ENCODE measurements at regions not wholly inside any gene's neighbourhood (a gene's known extent, or its start where the extent isn't known, plus 50 kb on each side); places are given as distances from the start of the nearest gene placed in this dataset.
A peak's percentile ranks its signal among the peaks of the same experiment; 100 is the strongest.

GRCh38 chr14:31937730-31938346, 139.3 kb upstream of the ARHGAP5 start:
- intact Hi-C loops (cut with micrococcal nuclease; ENCODE audit: unreplicated experiment) = loop anchor here (2.0 to 10.0 kb wide), 3 partner anchors 31 to 444 kb away; no protein-coding TSS in a partner anchor
- TF ChIP-seq, protein P1, sequence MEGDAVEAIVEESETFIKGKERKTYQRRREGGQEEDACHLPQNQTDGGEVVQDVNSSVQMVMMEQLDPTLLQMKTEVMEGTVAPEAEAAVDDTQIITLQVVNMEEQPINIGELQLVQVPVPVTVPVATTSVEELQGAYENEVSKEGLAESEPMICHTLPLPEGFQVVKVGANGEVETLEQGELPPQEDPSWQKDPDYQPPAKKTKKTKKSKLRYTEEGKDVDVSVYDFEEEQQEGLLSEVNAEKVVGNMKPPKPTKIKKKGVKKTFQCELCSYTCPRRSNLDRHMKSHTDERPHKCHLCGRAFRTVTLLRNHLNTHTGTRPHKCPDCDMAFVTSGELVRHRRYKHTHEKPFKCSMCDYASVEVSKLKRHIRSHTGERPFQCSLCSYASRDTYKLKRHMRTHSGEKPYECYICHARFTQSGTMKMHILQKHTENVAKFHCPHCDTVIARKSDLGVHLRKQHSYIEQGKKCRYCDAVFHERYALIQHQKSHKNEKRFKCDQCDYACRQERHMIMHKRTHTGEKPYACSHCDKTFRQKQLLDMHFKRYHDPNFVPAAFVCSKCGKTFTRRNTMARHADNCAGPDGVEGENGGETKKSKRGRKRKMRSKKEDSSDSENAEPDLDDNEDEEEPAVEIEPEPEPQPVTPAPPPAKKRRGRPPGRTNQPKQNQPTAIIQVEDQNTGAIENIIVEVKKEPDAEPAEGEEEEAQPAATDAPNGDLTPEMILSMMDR (IDR thresholded peaks at IDR 0.05; ENCODE audit: insufficient read depth in 1 of 2, low read depth in 1 of 2, low read length in 1 of 2, severe bottlenecking in 1 of 2, unreplicated experiment in 1 of 2) = no peak
- Mint-ChIP-seq H3K9me3 (ENCODE audit: unreplicated experiment) (no peaks in the 10 kb centered on the region), H3K4me3 (ENCODE audit: unreplicated experiment) (no peak overlapping the region), H3K36me3 (ENCODE audit: insufficient read depth, unreplicated experiment) (no peaks in the 10 kb centered on the region), H3K27me3 (ENCODE audit: insufficient read depth, unreplicated experiment) (no peaks in the 10 kb centered on the region), H3K4me1 (ENCODE audit: low read depth, unreplicated experiment) (peaks cover 42% of the 10 kb centered on the region), H3K27ac (ENCODE audit: unreplicated experiment) (peak overlapping the region; percentile 84)
- no peaks in the 10 kb centered on the region for H3K27me3 ChIP-seq (replicated peaks; ENCODE audit: control insufficient read depth, insufficient read depth, low read length)
- no peaks in the 10 kb centered on the region for H3K36me3 ChIP-seq (ENCODE audit: control insufficient read depth, insufficient read depth, low read length)
- H3K4me3 ChIP-seq (ENCODE audit: low read depth, low read length) = no peak overlapping the region
- no TSS peak for BruUV-seq (replicated peaks)
- DNase-seq = peak; percentile 48 to 70
- no peaks in the 10 kb centered on the region for H3K9me3 ChIP-seq
- POLR2A ChIA-PET = no interaction called here
- CTCF ChIA-PET = interaction anchor here (0.5 kb wide), 1 partner anchor 855 kb away, joined by 3 read pairs; no protein-coding TSS in a partner anchor
- H3K4me1 ChIP-seq = peaks cover 55% of the 10 kb centered on the region

DNA sequence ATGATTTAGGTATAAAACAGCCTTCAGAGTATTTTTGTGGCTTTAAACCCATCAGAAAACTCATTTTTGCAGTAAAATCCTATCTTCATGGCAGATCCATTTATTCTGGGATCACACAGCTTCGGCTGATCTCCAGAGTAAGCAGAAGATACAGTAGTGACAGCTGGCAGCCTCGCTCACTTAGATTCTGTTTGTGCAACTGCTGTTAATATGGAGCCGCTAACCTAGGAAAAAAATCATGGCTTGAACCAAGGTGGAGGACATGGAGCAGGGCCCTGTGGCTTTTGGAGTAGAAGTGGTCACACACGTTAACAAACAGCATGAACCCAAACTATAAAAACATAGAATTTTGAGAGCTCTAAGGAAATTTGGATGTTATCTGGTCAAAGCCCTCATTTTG, 137.2 kb upstream of the ARHGAP5 start:
- ChIA-PET POLR2A (no interaction called here), CTCF (no interaction called here)
- Mint-ChIP-seq H3K36me3 (ENCODE audit: insufficient read depth, unreplicated experiment) (no peaks in the 10 kb centered on the region), H3K27ac (ENCODE audit: unreplicated experiment) (no peak overlapping the region), H3K27me3 (ENCODE audit: insufficient read depth, unreplicated experiment) (no peaks in the 10 kb centered on the region), H3K4me3 (ENCODE audit: unreplicated experiment) (no peak overlapping the region), H3K9me3 (ENCODE audit: unreplicated experiment) (no peaks in the 10 kb centered on the region), H3K4me1 (ENCODE audit: low read depth, unreplicated experiment) (peaks cover 42% of the 10 kb centered on the region)
- TF ChIP-seq, protein P1 (IDR thresholded peaks at IDR 0.05; ENCODE audit: insufficient read depth in 1 of 2, low read depth in 1 of 2, low read length in 1 of 2, severe bottlenecking in 1 of 2, unreplicated experiment in 1 of 2) = no peak
- Histone ChIP-seq H3K27me3 (replicated peaks; ENCODE audit: control insufficient read depth, insufficient read depth, low read length) (no peaks in the 10 kb centered on the region), H3K4me1 (peaks cover 61% of the 10 kb centered on the region), H3K36me3 (ENCODE audit: control insufficient read depth, insufficient read depth, low read length) (no peaks in the 10 kb centered on the region), H3K4me3 (ENCODE audit: low read depth, low read length) (no peak overlapping the region), H3K9me3 (no peaks in the 10 kb centered on the region)
- no peak for DNase-seq
- no TSS peak for BruUV-seq (replicated peaks)
- intact Hi-C loops (cut with micrococcal nuclease; ENCODE audit: unreplicated experiment) = loop anchor here (5.0 to 10.0 kb wide), 2 partner anchors 215 to 442 kb away; no protein-coding TSS in a partner anchor

- Mint-ChIP-seq H3K4me3 (ENCODE audit: unreplicated experiment) (no peak overlapping the region), H3K27ac (ENCODE audit: unreplicated experiment) (no peak overlapping the region), H3K27me3 (ENCODE audit: insufficient read depth, unreplicated experiment) (no peaks in the 10 kb centered on the region), H3K9me3 (ENCODE audit: unreplicated experiment) (no peaks in the 10 kb centered on the region), H3K4me1 (ENCODE audit: low read depth, unreplicated experiment) (peaks cover 26% of the 10 kb centered on the region), H3K36me3 (ENCODE audit: insufficient read depth, unreplicated experiment) (no peaks in the 10 kb centered on the region)
- TF ChIP-seq, protein P1 (IDR thresholded peaks at IDR 0.05; ENCODE audit: insufficient read depth in 1 of 2, low read depth in 1 of 2, low read length in 1 of 2, severe bottlenecking in 1 of 2, unreplicated experiment in 1 of 2) = no peak
- Histone ChIP-seq H3K9me3 (no peaks in the 10 kb centered on the region), H3K4me1 (peaks cover 60% of the 10 kb centered on the region), H3K27me3 (replicated peaks; ENCODE audit: control insufficient read depth, insufficient read depth, low read length) (no peaks in the 10 kb centered on the region), H3K4me3 (ENCODE audit: low read depth, low read length) (no peak overlapping the region), H3K36me3 (ENCODE audit: control insufficient read depth, insufficient read depth, low read length) (no peaks in the 10 kb centered on the region)
- no peak for DNase-seq
- BruUV-seq (replicated peaks) = no TSS peak
- CTCF ChIA-PET = no interaction called here
- intact Hi-C loops (cut with micrococcal nuclease; ENCODE audit: unreplicated experiment) = no loop called here
- POLR2A ChIA-PET = interaction anchor here (0.6 kb wide), 1 partner anchor 338 kb away, joined by 4 read pairs; no protein-coding TSS in a partner anchor
Measured at GRCh38 chr14:31941487-31941886, 135.6 kb upstream of the ARHGAP5 start.

All from Caco-2 (cell line).